Esophagus squamous epithelium (tissue), 4 donors: ENCODE measurements at regions not wholly inside any gene's neighbourhood (a gene's known extent, or its start where the extent isn't known, plus 50 kb on each side); places are given as distances from the start of the nearest gene placed in this dataset.

ENCODE experiments used
- CTCF ChIP-seq, 6 experiments: fragments of 450-650 bp in 4 of 6; fragments of 200-600 bp in 2 of 6; sonication (generic) in 2 of 6; IDR thresholded peaks; one replicate each; pipeline ENCODE4 v1.5.1; 2016 to 2019; ENCODE audit warnings: antibody characterized with exemption in 6 of 6, mild to moderate bottlenecking in 4 of 6, moderate library complexity in 4 of 6
- POLR2A ChIP-seq, 4 donors: fragments of 450-650 bp; IDR thresholded peaks; one replicate each; pipeline ENCODE4 v1.6.1; 2017; ENCODE audit warnings: antibody characterized with exemption in 4 of 4, mild to moderate bottlenecking in 4 of 4, moderate library complexity in 3 of 4

DNA sequence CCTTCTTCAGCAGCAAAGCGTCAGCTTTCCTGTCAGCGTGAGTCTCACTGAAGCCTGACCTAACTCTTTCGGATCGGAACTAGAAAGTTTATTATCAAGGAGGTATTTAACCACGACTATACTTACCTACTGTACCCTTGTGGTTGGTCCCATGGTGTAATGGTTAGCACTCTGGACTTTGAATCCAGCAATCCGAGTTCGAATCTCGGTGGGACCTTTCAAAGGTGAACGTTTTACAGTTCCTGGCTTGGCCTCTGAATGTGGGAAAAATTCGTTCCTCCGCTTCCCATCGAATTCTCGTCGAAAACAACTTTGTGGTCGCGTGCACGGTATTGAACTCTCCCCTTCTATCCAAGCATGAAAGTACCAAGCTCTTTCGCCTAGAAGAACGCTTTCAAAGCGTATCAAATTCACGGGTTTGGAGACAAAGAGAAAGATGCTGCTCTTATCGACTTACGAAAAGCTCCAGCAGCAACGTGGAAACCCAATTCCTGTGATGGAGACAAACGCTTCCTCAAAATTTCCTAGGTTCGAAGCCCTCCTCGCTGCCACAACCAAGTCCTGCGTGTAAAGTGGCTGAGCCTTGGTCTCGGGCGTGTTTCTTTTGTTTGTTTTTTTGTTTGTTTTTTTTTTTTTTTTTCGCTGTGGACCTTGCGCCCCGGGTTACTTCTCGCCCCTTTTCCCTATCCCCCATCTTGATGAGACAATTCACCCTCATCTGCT lies 63.7 kb downstream of the GPX5 start:
- no peak for TF ChIP-seq POLR2A (IDR thresholded peaks at IDR 0.05)
- no peak for TF ChIP-seq CTCF (IDR thresholded peaks at IDR 0.05)
